ENCODE measurements at regions not wholly inside any gene's neighbourhood (a gene's known extent, or its start where the extent isn't known, plus 50 kb on each side); places are given as distances from the start of the nearest gene placed in this dataset.
"Not testable (repeated sequence)": the region's sequence is repeated elsewhere in the genome, so short reads cannot be mapped to it uniquely, and the experiment has no call there.

DNA sequence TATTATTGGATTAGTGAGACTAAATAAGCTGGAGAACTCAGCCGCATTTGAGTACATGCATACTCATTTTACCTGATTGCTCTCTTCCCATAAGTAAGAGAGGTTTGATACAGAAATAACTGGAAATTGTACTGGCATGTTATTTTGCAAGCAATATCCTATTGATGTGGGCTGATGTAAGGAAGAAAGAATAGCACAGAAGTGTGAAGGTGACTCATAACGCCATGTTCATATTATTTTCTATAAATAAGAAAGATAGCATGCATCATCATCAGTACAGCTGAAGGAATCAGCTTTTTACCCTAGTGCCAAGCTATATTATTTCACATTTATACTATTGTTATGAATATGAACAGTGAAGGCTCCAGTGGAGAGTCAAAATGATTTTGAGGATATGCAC is 138.3 kb upstream of the FAM47A start:
- no peak for DNase-seq

DNA sequence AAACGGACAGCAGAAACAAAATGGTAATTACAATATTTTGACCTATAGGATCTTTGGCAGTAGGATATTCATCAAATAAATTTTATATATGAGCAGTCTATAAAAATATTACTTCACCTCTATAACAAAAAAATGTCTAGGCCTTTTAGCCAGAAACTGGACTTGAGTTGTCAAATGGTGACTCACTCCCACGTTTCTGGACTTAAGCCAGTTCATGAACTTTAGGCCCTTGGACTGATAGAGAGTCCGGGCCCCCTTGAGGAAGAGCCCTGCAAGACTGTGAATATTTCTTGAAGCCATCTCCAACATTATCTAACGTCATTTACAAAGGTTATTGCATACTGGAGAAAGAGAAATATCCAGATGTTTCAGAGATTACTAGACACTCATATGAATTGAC is 106.8 kb upstream of the FAM47A start:
- DNase-seq = no peak

DNA sequence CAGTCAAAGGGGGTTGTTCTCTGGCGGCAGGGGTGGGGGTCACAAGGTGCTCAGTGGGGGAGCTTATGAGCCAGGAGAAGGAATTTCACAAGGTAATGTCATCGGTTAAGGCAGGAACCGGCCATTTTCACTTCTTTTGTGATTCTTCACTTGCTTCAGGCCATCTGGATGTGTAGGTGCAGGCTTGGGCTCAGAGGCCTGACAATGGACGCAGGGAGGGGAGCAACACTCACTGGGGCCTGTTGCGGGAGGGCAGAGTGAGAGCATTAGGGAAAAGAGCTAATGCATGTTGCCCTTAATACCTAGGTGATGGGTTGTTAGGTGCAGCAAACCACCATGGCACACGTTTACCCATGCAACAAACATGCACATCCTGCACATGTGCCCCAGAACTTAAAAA is 98.0 kb upstream of the FAM47A start:
- DNase-seq = not testable (repeated sequence)

- no peak for DNase-seq
These were observed 95.7 kb upstream of the FAM47A start for GRCh38 chrX:34227804-34228203.

- DNase-seq = no peak
These were observed 91.5 kb upstream of the FAM47A start for GRCh38 chrX:34223574-34223973.

GRCh38 chrX:34218063-34218462 is 85.9 kb upstream of the FAM47A start:
- DNase-seq = no peak

- DNase-seq = no peak
These were observed 65.8 kb upstream of the FAM47A start for GRCh38 chrX:34197946-34198345.

Measured in skin of body (tissue), 1 donor.